Subcutaneous abdominal adipose tissue (tissue), 5 donors: ENCODE measurements at regions not wholly inside any gene's neighbourhood (a gene's known extent, or its start where the extent isn't known, plus 50 kb on each side); places are given as distances from the start of the nearest gene placed in this dataset.

Experiments
- H3K27ac ChIP-seq: one replicate; pipeline ENCODE4 v1.7.0; 2013; ENCODE audit warnings: low read depth, mild to moderate bottlenecking, inconsistent platforms, low read length, moderate library complexity
- H3K27me3 ChIP-seq, 5 donors: one replicate each; pipeline ENCODE4 v1.7.0; 2013; ENCODE audit warnings: low read length in 5 of 5, inconsistent platforms in 1 of 5; ENCODE audit not compliant: control insufficient read depth in 5 of 5, insufficient read depth in 4 of 5
- H3K36me3 ChIP-seq, 5 donors: one replicate each; pipeline ENCODE4 v1.7.0; 2013; ENCODE audit warnings: low read length in 5 of 5; ENCODE audit not compliant: control insufficient read depth in 5 of 5, insufficient read depth in 5 of 5
- H3K4me1 ChIP-seq, 5 donors: one replicate each; pipeline ENCODE4 v1.7.0; 2013; ENCODE audit warnings: low read length in 5 of 5, mild to moderate bottlenecking in 3 of 5, moderate library complexity in 1 of 5; ENCODE audit not compliant: control insufficient read depth in 5 of 5, insufficient read depth in 5 of 5
- H3K4me3 ChIP-seq, 5 donors: one replicate each; pipeline ENCODE4 v1.7.0; 2013; ENCODE audit warnings: low read length in 5 of 5, low read depth in 1 of 5
- H3K9ac ChIP-seq, 5 donors: one replicate each; pipeline ENCODE4 v1.7.0; 2013; ENCODE audit warnings: low read length in 5 of 5, mild to moderate bottlenecking in 4 of 5, moderate library complexity in 3 of 5
- H3K9me3 ChIP-seq, 5 donors: one replicate each; pipeline ENCODE4 v1.7.0; 2013; ENCODE audit warnings: low read length in 5 of 5; ENCODE audit not compliant: control insufficient read depth in 5 of 5
- donor health status: healthy.
- donor health status: healthy.
- donor health status: healthy.
- donor health status: healthy.
- donor health status: healthy.

DNA sequence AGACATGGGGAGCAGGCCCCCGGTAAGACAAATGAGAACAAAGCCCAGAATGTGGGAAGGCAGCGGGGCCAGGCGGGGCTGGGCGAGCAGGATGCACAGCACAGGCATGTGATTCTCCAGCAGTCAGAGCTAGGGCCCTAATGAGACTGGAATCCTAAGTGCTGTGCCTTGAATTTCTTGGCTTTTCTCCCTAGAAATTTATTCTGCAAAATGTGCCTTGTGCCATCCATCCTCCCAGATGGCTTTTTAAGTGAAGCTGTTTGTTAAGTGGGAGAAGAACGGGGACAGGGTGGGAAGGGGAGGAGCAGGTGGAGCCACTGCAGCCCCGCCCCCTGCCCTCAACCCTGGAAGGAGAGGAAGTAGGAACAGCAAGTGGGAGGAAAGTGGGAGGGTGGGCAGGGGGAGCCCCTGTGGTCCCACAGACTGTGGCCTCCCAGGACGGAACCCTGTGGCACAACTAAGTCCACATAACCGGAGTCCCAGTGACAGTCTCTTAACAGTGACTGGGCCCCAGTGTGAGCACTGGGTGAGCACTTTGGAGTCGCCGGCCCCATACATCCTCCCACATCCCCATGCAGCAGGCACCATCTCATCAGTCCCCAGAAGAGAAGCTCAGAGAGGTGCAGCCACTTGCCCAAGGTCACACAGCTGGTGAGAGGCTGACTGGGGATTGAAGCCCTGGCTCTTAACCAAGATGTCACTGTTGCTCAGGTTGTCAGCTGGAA, 216.9 kb downstream of the MATN1 start:
- Histone ChIP-seq H3K9ac (no peak overlapping the region), H3K36me3 (no peaks in the 10 kb centered on the region), H3K9me3 (peaks cover 0 to 5% (median 2%) of the 10 kb centered on the region in 5 donors), H3K27ac (no peak overlapping the region), H3K4me3 (no peak overlapping the region), H3K27me3 (peaks cover 0 to 12% (median 9%) of the 10 kb centered on the region in 5 donors), H3K4me1 (no peaks in the 10 kb centered on the region)

DNA sequence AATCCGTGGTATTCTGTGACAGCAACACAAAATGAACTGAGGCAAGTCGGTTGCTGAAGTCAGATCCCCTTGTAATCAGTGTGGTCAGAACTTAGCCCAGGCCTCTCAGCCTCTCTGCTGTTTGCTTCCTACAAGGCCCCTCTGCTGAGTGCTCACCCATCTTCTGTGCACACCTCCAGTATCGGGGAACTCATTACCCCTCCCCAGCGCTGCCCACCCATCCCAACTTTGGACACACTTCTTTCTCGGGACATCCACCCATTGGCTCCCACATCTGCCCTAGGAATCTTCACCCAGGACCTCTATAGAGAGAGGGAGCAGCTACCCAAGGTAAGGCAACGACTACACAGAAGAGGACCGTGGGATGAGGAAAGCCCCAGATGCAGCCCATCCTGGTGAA, 217.5 kb downstream of the MATN1 start:
- Histone ChIP-seq H3K4me1 (no peaks in the 10 kb centered on the region), H3K4me3 (no peak overlapping the region), H3K9ac (no peak overlapping the region), H3K27ac (no peak overlapping the region), H3K9me3 (peaks cover 0 to 7% (median 2%) of the 10 kb centered on the region in 5 donors), H3K27me3 (peaks cover 0 to 12% (median 9%) of the 10 kb centered on the region in 5 donors), H3K36me3 (no peaks in the 10 kb centered on the region)

DNA sequence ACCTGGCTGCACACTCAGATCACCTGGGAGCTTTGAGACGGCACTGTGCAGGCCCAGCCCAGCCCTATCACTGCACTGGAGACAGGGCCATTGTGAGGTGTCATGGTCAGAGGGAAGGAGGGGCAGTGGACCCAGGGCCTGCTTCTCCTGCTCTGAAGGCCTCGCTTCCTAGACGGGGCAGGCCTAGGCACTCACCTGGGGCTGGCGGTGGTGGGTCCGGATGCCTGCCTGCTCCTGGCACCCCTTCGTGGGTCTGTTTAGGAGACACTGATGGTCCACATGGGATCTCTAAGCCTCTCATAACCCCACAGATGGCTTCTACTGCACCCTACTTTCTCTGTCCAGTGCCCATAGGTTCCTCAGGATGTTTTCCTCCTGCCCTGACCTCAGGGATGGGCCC, 230.9 kb downstream of the MATN1 start:
- Histone ChIP-seq H3K27me3 (peaks cover 0 to 4% (median 0%) of the 10 kb centered on the region in 5 donors), H3K9me3 (no peaks in the 10 kb centered on the region), H3K27ac (no peak overlapping the region), H3K9ac (no peak overlapping the region), H3K4me1 (no peaks in the 10 kb centered on the region), H3K36me3 (no peaks in the 10 kb centered on the region), H3K4me3 (no peak overlapping the region)

DNA sequence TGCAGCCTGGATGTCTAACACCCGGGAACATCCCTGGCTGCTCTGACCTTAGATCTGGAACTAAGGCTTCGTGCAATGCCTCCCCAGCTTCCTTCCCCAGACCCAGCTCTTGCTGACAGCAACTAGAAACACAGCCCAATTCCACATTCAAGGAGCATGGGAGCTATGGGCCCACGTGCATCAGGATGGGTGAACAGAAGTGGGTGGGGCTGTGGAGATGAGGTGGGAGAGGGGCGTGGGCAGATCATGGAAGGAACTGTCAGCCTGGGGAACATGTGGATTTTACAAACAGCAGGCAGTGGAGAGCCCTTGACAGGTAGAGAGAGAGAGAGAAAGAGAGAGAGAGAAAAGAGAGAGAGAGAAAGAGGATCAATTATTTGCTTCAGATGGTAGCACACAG, 231.6 kb downstream of the MATN1 start:
- no peaks in the 10 kb centered on the region for H3K9me3 ChIP-seq
- no peaks in the 10 kb centered on the region for H3K4me1 ChIP-seq
- no peak overlapping the region for H3K4me3 ChIP-seq
- H3K27ac ChIP-seq: no peak overlapping the region
- no peaks in the 10 kb centered on the region for H3K36me3 ChIP-seq
- peaks cover 0 to 4% (median 0%) of the 10 kb centered on the region in 5 donors for H3K27me3 ChIP-seq
- H3K9ac ChIP-seq: no peak overlapping the region

DNA sequence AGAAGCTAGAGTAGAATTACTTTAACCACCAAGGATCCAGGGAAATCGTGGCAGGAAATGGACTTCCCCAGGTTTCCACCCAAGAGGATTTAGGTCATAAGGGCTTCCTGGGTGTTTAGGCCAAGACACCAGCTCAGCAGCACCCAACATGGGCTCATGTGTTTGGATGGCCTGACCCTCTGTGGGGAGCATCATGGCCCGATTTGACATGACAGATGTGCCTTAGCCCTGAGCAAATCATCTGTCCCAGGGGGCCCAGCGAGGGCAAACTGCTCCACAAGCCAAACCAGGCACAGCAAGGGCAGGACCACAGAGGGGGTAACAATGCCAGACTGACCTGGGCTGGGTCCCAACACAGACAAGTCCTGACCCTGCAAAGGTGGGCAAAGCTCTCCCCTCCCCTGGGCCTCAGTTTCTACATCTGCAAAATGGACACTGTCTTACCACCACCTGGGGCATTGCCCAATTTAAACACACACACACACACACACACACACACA, 232.8 kb downstream of the MATN1 start:
- Histone ChIP-seq H3K27me3 (peaks cover 0 to 4% (median 0%) of the 10 kb centered on the region in 5 donors), H3K4me3 (no peak overlapping the region), H3K9ac (no peak overlapping the region), H3K9me3 (no peaks in the 10 kb centered on the region), H3K27ac (no peak overlapping the region), H3K36me3 (no peaks in the 10 kb centered on the region), H3K4me1 (no peaks in the 10 kb centered on the region)

DNA sequence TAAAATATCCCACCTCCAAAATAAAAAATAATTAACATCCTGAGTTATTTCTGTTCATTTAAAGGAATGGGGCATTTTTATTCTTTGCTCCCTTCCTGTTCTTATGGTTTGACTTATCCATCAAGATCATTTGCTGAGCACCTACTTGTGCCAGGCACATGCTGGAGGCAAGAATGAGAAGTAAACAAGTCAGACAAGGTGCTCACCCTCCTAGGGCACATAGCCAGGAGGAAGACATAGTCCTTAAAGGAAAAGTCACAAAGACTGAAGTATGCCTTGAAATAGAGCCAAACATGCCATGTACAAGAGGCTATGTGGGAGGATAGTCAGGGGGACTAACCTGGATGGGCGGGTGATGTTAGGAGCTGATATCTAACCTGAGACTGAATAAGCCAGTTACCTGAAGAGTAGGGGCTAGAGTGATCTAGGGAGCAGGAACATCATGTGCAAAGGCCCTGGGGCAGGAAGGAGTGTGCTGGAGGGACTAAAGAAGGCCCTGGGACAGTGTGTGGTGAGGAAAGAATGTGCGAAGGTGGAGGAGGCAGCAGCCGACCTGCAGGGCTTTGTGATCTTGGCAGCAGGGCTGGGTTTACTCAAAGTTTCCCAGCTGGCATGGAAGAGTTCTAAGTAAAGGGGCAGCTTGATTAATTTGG, 233.5 kb downstream of the MATN1 start:
- peaks cover 0 to 10% (median 2%) of the 10 kb centered on the region in 5 donors for H3K27me3 ChIP-seq

DNA sequence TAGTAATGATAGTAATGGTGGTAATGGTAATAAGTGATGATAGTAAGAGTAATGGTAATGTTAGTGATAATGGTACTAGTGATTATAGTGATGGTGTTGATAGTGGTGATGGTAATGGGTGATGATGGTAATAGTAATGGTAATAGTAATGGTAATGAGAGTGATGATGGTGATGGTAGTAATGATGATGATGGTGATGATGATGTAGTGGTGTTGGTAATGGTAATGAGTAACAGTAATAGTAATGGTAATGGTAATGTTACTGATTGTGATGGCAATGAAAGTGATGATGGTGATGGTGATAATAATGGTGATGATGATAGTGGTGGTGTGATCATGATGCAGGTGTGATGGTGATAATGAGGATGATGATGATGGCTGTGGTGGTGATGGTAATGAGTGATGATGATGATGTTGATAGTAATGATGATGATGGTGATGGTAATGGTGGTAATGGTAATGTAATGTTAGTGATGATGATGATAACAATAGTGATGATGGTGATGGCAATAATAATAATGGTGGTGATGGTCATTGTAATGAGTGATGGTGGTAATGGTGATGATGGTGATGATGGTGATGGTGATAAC, 235.0 kb downstream of the MATN1 start:
- Histone ChIP-seq H3K4me3 (no peak overlapping the region), H3K27ac (no peak overlapping the region), H3K36me3 (no peaks in the 10 kb centered on the region), H3K9me3 (peaks cover 0 to 10% (median 6%) of the 10 kb centered on the region in 5 donors), H3K4me1 (no peaks in the 10 kb centered on the region), H3K27me3 (peaks cover 0 to 14% (median 4%) of the 10 kb centered on the region in 5 donors), H3K9ac (no peak overlapping the region)

More for the DNA sequence above, 233.5 kb downstream of the MATN1 start:
- H3K27ac ChIP-seq: no peak overlapping the region
- no peaks in the 10 kb centered on the region for H3K36me3 ChIP-seq
- no peaks in the 10 kb centered on the region for H3K4me1 ChIP-seq
- H3K4me3 ChIP-seq: no peak overlapping the region
- H3K9ac ChIP-seq: no peak overlapping the region
- H3K9me3 ChIP-seq: no peaks in the 10 kb centered on the region

DNA sequence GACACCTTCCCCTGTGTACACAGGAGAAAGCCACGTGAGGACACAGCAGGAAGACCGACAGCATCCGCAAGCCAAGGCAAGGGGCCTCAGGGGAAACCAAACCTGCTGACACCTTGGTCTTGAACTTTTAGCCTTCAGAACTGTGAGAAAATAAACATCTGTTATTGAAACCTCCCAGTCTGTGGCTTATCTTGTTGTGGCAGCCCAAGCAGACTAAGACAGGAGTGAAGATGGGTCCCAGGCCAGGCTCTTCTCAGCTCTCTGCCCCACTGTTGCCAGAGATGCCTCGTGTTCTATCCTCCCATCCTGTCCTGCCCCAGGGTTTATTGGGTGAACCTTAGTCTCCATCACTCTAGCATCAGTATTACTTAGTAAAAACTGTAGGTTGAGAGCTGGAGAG, 236.3 kb downstream of the MATN1 start:
- peaks cover 3 to 24% (median 20%) of the 10 kb centered on the region in 5 donors for H3K9me3 ChIP-seq
- H3K36me3 ChIP-seq: no peaks in the 10 kb centered on the region
- no peak overlapping the region for H3K27ac ChIP-seq
- H3K9ac ChIP-seq: no peak overlapping the region
- no peak overlapping the region for H3K4me3 ChIP-seq
- peaks cover 0 to 14% (median 4%) of the 10 kb centered on the region in 5 donors for H3K27me3 ChIP-seq
- no peaks in the 10 kb centered on the region for H3K4me1 ChIP-seq

DNA sequence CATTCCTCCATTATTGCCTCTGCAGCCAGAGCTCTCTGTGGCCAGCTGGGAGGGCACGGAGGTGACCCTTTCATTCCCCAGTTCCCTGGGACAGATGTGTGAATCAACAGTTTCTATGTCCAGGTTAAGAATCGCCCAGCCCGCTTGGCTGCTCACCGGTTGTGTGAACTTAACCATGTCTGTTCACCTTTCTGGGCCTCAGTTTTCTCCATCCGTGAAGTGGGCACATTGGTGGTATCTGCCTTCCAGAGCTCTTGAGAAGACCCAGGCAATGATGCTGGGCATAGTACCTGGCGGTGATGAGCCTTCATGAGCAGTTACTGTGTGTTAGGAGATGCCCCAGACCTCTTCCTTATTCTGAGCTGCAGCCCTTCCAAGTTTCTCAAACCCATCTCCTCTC, 238.3 kb downstream of the MATN1 start:
- H3K4me1 ChIP-seq: no peaks in the 10 kb centered on the region
- H3K36me3 ChIP-seq: no peaks in the 10 kb centered on the region
- no peak overlapping the region for H3K27ac ChIP-seq
- peaks cover 0 to 14% (median 4%) of the 10 kb centered on the region in 5 donors for H3K27me3 ChIP-seq
- H3K9me3 ChIP-seq: peaks cover 5 to 44% (median 38%) of the 10 kb centered on the region in 5 donors
- H3K4me3 ChIP-seq: no peak overlapping the region
- H3K9ac ChIP-seq: no peak overlapping the region

DNA sequence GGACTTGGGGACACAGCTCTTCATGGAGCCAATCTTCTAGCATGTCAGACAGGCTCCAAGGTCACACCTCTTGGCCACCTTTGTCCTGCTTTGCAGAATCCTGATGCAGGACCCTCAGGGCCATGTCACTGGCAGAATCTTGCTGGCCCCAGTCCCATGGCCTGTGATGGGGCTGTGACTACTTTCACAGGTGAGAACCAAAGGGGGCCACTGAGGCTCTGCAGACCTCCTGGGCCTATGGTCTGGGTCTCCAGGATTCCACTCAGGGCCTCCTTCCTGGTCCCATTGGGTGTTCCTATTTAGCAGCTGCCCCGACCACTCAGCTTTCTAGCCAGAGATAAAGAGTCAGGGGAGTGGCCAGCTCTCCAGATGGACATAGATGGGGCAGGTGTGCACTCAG, 238.7 kb downstream of the MATN1 start:
- Histone ChIP-seq H3K36me3 (no peaks in the 10 kb centered on the region), H3K4me1 (no peaks in the 10 kb centered on the region), H3K4me3 (no peak overlapping the region), H3K9me3 (peaks cover 5 to 48% (median 40%) of the 10 kb centered on the region in 5 donors), H3K27me3 (peaks cover 0 to 14% (median 4%) of the 10 kb centered on the region in 5 donors), H3K27ac (no peak overlapping the region), H3K9ac (no peak overlapping the region)
